GM18511 (cell line): ENCODE measurements at regions not wholly inside any gene's neighbourhood (a gene's known extent, or its start where the extent isn't known, plus 50 kb on each side); places are given as distances from the start of the nearest gene placed in this dataset.
"Not testable (repeated sequence)": the region's sequence is repeated elsewhere in the genome, so short reads cannot be mapped to it uniquely, and the experiment has no call there.

Experiments
- ATAC-seq: cut with Tn5 transposase; IDR thresholded peaks from one replicate; pipeline ENCODE4 v1.9.1; 2021; ENCODE audit warnings: mild to moderate bottlenecking, moderate library complexity; ENCODE audit not compliant: unreplicated experiment

DNA sequence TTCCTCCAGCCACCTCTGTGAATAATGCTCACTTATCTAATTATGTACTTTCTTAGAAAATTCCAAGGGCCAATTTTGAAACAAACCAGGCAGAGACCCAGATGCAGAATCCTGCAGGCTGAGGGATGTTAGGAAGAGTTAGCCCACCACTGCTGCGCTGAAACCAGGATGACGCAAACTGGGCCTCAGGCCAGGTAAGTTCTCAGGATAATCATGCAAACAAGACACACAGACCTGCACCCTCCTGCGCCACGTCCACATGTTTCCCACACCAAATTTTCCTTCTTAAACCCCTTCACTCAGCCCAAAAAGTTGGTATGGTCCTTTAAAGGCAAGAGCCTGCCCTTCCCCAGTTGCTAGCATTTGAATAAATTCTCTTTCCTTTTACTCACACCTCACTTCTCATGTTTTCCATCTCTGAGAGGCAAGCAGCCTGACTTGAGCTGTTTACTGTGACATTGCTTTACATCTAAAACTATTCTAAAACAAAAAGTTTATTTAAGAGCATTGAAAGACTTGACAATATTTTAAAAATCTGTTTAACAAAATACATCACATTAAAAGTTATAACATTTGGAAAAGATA is 887.1 kb downstream of the LRRIQ3 start:
- ATAC-seq: no peak

DNA sequence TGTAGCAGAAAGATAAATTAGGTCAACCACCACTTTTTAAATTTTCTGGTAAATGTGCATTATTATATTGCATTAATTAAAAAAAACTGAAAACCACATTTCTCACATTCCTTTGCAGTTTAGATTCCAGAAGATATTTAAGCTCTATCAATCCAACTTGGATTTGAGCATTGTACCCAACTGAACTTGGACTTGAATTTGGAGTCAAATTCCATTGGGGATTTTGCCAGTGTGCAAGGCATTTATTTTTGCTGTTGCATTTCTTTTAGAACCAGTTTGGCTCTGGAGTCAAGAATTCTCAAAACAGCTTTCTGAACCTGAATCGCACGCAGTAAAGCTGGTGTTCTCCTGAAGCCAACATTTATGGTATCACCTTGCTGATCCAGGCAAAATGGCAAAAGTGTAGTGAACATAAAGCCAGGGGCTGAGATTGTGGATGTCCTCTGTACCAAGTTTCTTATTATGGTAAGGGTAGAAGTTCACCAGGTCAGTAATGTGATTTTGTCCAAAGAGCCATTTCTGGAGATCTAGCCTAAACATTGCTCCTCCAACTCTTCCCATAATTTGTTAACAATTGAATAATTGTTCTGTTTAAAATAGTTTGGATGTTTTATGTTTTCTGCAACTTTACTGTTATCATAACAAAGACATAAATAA is 890.9 kb downstream of the LRRIQ3 start:
- ATAC-seq: no peak

DNA sequence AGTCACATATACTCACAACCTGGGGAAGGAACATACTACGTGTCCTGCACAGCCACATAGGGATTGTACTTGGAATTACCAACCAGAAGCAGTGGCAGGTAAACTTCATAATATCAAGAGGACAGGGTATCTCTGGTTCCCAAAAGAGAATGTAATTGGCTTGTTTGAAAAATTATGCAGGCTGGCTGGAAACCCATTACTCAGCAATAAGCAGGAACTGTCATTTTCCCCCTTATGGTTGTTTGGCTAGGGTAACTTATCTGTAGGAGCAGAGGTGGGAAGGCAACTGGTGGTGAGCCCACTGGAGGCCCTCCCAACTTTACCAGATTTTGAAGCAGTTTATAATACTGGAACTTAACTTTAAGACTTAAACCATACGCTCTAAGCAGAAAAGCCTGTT is 924.1 kb downstream of the LRRIQ3 start:
- ATAC-seq: no peak

DNA sequence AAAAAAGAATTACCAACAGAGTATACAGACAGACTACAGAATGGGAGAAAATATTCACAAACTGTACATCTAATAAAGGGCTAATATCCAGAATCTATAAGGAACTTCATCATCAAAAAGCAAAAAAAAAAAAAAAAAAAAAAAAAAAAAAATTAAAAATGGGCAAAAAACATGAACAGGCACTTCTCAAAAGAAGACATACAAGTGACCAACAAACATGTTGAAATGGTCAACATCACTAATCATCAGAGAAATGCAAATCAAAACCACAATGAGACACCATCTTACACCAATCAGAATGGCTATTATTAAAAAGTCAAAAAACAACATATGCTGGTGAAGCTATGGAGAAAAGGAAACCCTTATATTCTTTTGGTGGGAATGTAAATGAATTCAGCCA is 952.8 kb downstream of the LRRIQ3 start:
- not testable (repeated sequence) for ATAC-seq

DNA sequence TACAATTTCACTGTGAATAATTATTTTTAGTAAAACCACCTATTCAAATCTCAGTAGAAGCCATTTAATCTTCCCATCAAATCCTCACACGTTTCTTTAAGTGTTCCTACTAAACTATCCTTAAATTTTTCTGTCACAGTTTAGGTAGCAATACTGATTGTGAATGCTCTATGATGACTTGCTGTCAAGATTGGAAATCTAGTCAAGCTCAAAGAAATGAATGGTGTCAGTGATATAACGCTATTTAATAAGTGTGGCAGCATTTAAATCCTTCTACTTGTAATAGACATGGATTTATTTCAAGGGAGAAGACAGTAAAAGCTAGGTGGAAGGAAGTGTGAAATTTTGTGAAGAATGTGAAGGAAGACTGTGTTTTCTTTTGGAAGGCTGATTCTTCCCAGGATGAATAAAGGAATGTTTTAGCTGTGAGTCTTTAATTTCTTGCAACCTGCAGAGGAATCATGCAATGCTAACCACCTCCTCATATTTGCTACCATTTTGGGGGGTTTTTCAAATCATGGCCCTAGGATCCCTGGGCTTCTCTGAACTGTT is 936.7 kb upstream of the NEGR1 start:
- no peak for ATAC-seq

DNA sequence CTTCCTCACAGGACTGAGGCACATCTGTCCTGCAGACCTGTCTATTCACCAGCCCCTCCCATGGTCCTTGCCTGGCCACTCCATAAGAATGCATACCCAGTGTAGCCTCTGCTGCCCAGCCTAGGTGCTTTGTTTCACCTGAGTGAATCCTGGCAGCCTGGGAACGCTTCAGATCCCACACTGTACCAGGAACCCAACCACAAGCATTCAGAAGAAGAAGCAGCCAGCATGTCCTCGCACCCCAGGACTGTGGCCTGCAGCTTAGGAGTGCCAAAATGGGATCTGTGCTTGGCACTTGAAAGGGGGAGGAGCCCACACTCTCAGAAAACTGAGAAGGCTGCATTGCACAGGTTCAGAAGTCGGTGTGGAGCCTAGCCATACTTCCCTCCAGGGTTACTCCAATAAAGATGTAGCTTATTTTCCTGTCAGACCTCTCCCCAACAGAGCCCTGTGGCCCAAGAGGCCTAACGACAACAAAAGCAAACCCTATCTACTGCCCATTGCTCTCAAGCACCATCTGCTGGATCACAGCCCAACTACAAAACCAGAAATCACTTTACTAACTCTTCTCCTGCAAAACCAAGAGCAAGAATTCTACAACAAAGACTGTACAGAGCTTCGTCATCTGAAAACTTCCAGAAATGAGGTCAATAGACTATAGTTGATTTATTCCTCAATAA is 923.1 kb upstream of the NEGR1 start:
- no peak for ATAC-seq

DNA sequence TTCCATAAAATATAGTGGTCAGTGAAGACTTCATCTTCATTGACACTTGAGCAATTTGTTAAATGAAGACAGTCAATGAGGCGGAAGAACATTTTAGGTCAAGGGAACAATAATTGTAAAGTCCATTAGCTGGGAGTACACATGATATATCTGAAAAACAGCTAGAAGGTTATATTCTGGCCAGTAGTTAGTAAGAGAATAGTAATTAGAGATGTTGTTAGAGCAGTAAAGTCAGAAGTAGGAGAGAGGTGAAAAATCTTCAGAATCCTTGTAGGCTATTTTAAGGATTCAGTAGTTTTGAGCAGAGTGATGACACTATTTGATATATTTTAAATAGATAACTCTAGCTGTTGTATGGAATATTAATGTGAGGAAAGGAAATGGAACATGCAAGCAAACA is 915.6 kb upstream of the NEGR1 start:
- no peak for ATAC-seq

DNA sequence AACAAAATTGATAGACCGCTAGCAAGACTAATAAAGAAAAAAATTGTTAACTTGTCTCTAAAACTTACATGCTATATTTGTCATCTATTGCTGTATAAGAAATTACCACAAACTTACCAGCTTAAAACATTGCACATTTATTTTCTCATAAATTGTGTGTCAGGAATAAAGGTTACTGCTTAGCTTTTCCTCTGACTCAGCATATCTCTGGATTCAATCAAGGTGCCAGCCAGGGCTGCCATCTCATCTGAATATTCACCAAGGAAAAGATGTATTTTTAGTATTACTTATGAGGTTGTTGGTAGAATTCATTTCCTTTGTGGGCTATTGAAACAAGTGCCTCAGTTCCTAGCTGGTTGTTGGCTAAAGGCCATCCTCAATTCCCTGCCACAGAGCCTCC is 912.6 kb upstream of the NEGR1 start:
- no peak for ATAC-seq

DNA sequence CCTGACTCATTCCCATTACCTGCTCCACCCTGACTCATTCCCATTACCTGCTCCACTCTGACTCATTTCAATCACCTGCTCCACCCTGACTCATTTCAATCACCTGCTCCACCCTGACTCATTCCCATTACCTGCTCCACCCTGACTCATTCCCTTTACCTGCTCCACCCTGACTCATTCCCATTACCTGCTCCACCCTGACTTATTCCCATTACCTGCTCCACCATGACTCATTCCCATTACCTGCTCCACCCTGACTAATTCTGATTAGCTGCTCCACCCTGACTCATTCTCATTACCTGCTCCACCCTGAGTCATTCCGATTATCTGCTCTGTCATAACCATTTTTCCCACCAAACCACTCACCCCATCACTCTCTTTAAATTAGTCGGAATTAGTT is 901.2 kb upstream of the NEGR1 start:
- not testable (repeated sequence) for ATAC-seq

DNA sequence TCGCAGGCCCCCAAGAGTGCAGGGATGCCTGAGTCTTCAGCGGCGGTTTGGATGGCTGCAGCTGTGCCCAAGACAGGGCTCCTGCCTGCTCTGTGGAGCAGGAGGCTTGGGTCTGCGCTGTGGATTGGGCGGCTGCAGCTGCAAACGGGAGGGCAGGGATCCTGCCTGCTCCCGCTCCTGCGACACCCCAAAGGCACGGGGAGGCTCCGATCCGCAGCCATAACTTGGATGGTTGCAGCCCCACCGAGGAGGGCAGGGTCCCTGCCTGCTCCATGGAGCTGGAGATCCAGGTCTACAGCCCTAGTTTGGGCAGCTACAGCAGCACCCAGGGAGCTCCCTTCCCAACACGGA is 898.8 kb upstream of the NEGR1 start:
- no peak for ATAC-seq

DNA sequence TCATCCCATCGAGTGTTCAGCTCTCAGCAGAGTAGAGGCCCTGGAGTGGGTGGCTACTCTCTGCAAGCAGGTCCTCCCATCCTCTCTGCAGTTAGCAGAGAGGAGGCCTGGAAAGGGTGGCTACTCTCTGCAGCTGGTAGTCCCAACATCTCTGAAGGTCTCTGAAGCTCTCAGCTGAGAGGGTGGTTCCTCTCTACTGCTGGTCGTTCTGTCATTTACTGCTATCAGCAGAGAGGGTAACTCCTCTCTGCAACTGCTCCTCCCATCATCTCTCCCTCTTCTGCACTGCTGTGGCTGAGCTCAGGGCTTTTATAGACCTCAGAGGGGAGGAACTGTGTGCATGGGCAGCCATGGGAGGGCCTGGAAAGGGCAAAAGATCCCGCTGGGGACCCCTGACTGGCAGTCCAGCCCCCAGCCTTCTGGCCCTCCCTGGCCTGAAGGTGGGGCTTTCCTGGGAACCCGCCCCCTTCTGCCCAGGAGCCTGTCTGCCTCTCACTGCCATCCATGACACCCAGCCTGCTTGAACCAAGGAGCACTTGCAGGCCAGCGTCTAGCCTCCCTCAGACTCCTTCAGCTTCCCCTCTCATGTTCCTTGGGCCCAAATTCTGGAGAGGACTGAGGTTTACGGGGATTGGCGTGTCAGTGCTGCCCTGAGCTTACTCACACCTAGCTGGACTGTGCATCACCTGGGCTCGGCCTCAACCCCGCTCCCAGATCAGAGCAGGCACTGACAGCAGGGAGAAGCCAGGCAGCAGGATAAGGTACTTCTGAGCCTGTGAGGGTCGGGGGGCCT is 898.3 kb upstream of the NEGR1 start:
- no peak for ATAC-seq

DNA sequence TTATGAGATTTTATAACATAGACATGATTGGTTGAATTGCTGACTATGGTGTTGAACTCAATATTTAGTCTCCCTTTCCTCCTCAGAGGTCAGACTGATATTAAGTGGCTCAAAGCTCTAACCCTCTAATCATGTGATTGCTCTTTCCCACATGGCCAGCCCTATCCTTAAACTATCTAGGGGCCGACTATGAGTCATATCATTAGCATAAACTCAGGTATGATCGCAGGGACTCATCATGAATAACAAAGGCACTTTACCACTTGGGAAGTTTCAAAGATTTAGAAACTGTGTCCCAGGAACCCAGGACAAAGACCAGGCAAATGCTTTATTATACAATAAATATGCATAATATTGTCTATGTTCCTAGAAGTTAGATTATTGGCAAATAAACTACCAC is 894.6 kb upstream of the NEGR1 start:
- ATAC-seq: no peak

DNA sequence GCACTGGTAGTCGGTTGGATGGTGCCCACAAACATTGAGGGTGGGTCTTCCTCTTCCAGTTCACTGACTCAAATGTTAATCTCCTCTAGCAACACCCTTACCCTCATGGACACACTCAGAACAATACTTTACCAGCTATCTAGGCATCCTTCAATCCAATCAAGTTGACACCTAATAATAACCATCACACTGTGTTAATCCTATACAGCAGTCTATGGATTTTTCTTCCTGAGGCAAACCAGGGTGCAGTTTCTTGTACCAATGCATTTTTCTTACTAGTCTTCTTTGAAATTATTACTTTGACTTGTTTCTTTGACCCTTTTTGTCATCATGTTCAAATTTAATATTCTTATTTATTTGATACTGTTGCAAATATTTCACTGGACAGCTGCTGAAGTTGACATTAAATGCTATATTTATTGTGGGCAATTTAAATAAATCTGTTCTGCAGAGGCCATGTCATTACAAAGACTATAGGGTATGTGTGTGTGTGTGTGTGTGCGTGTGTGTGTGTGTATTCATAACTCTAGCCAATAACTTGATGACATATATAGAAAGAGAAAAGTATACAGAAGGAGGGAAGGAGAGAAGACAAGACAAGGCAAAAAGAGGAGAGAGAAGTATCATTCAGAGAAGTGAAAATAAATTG is 884.8 kb upstream of the NEGR1 start:
- no peak for ATAC-seq

DNA sequence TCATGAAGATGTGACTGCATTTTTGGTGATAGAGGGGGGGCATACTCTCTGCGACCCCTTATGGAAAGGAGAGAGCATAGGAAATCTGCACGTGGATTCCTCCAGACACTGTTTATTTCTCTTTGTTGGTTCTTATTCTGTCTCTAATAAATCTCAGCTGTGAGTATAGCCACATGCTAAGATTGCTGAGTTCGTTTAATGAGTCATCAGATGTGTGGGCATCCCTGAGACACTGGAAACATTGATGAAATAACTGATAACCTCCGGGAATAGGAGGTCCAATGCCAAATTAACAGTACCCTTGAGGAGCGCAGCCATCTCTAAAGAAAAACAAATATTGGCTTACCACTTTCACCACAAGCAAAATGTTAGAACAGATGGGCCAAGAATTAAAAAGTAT is 880.2 kb upstream of the NEGR1 start:
- no peak for ATAC-seq

DNA sequence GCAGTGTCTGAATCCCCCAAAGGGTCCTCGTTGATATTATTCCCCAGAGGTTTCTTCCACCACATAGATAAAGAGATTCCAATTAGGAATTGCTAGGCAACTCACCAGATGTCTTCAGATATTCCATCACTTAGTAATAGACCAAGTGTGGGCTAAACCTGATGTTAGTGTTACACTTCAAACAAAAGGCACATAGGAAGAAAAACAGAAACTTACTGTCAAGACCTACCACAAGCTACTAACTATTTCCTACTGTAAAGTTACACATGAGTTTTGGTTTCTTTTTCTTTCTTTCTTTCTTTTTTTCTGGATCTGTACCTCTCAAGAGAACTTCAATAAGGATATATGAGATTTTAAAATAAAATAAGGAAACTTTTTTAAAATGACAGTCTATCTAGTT is 879.1 kb upstream of the NEGR1 start:
- no peak for ATAC-seq

DNA sequence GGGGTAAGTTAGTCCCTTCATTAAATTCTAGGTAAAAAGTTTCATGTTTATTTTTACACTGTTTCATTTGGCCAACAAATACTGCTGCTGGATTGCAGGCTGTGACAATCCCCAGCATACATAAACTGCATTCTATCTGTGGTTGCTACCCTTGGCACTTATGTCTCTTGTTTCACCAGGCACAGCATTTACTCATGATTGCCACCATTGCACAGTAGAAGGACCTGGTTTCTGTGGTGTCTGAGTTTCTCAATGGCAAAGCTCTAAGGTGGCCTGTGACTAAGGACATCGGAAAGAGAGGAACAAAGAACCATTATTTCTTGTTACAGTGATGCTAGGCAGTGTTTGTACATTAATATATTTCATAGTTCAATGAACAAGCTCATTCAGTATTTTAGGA is 878.4 kb upstream of the NEGR1 start:
- no peak for ATAC-seq

DNA sequence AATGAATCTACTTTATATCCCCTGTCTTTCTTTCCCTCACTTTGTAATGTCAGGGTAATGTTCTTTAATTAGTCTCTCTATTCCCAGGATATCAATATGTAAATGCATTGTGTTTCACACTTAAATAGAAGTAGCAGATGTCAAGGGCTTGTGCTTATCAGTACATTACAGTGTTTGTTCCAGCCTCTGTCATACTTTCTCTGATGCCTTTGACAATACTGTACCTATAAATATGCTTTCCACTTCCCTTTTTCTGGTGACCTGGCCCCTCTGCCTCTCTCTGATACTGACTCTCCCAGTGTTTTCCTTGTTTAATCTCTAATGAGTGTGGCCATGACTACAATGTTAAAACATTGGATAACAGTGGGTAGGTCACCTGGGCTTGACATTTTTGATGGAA is 862.0 kb upstream of the NEGR1 start:
- ATAC-seq: no peak

DNA sequence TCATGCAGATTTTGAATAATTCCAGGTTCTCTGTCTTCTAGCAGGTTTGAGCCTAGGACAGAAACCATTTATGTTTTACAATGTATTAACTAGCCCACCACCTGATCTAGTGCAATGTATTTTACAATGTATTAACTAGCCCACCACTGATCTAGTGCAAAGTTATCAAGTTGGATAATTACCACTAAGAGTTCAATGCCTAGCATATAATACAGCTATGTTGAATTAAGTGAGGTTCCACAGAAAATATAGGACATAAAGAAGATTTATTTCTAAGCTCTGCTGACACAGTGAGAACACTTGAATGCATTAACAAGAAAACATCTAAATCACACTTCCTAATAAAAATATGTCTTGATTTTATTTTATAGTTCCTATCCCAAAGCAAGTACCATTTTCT is 854.6 kb upstream of the NEGR1 start:
- no peak for ATAC-seq

DNA sequence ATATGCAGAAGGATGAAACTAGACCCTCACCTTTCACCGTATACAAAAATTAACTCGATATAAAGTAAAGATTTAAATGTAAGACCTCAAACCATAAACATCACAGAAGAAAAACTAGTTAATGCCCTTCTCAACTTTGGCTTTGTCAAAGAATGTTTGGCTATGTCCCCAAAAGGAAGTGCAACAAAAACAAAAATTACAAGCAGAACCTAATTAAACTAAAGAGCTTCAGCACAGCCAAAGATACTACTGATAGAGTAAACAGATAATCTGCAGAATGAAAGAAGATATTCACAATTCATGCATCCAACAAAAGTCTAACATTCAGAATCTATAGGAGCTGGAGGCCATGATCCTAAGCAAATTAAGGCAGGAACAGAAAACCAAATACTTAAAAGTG is 824.6 kb upstream of the NEGR1 start:
- no peak for ATAC-seq

DNA sequence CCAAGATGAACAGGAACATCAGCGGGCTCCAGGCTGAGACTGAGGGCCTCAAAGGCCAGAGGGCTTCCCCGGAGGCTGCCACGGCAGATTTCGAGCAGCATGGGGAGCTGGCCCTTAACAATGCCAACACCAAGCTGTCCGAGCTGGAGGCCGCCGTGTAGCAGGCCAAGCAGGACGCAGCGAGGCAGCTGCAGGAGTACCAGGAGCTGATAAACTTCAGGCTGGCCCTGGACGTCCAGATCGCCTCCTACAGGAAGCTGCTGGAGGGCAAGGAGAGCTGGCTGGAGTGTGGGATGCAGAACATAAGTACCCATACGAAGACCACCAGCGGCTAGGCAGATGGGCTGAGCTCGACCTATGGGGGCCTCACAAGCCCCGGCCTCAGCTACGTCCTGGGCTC is 823.4 kb upstream of the NEGR1 start:
- ATAC-seq: no peak

DNA sequence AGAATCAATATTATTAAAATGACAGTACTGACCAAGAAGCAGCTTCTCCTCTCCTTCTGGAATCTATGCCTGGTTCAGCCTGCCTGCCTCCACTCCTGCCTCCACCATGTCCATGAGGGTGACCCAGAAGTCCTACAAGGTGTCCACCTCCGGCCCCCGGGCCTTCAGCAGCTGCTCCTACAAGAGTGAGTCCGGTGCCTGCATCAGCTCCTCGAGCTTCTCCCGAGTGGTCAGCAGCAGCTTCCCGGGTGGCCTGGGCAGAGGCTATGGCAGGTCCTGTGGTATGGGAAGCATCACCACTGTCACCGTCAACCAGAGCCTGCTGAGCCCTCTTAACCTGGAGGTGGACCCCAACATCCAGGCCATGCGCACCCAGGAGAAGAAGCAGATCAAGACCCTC is 822.4 kb upstream of the NEGR1 start:
- ATAC-seq: no peak
